Cardiac fibroblast (primary cell): ENCODE measurements at regions not wholly inside any gene's neighbourhood (a gene's known extent, or its start where the extent isn't known, plus 50 kb on each side); places are given as distances from the start of the nearest gene placed in this dataset.

Experiments
- DNase-seq, 2 donors: peaks; one replicate each; pipeline versions ENCODE4 v3.0.0 to v3.0.0-alpha.2; 2010; ENCODE audit warnings: low read depth in 2 of 2
- H3K4me3 ChIP-seq, 2 donors: replicated peaks in 1 of 2; 1 replicate in 1 of 2; 2 replicates in 1 of 2; pipeline ENCODE4 v1.5.1; 2011; ENCODE audit warnings: low read depth in 2 of 2, low read length in 2 of 2, mild to moderate bottlenecking in 2 of 2, moderate library complexity in 1 of 2
- CTCF ChIP-seq: IDR thresholded peaks from one replicate; pipeline ENCODE4 v1.5.1; 2011; ENCODE audit warnings: low read depth, mild to moderate bottlenecking, low read length, inconsistent platforms

DNA sequence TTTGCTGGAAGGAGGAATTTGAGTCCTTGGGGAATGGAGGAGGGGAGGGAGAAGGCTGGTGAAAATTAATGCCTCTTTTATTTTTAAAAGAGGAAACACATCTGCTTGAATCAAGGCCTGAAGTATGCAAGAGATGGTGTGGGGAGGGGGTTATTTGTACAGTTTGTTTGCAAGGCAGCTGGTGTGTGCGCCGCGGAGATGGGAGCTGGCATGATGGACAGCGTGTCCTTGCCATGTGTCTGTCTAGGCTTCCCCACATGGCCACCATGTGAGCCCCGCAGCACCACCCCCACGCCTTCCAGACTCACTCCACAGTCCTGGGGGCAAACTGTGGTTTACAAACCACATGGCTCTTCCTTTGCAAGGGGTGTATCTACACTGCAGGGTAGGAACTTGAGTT lies 154.8 kb upstream of the APCDD1 start:
- no peak for TF ChIP-seq CTCF
- H3K4me3 ChIP-seq = no peak overlapping the region
- DNase-seq = no peak

DNA sequence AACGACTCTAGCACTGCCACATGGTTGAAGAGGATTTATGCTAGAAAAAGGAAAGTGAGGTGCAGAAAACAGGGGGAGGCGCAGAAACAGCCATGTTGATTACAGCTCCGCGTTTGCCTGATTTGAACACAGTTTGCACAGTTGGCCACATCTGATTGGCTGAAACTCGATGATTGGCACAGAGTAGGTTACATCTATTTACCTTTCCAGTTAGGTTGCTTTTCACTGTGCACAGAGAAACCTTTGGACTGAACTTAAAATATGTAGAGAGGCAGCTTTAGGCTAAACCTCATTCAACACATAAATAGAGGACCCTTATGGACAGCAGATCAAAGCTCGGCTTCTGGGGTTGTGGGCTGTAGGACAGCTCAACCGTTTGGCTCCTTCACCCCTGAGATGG lies 153.7 kb upstream of the APCDD1 start:
- DNase-seq = no peak
- no peak for TF ChIP-seq CTCF
- no peak overlapping the region for H3K4me3 ChIP-seq

DNA sequence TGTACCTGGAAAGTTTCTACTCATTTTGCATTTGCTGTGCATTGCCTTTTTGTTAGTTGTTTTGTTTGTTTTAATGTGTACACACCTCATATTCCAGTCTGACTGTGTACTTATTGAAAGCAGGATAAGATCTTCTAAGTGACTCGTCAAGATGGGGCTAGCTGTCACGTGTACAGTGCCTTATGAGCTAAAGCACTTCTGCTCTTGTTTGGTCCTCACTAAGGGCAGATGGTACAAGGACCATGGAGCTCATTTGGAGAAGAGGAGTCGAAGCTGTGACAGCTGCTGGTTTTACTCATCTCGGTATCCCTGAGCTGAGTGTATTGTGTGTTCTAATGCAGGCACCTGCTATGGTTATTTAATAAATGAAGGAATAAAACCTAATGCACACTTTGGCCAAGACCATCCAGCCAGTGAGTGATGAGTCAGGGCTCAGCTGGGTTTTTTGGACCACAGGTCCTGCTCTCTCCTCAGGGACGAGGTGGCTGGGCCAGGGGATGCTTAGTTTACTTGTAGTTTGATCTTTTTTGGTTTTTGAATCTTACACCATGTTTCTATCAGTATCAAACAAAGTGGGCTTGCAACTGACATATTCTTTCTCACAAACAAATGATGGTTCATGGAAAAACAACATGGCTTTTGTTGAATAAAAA lies 152.5 kb upstream of the APCDD1 start:
- no peak for TF ChIP-seq CTCF
- no peak overlapping the region for H3K4me3 ChIP-seq
- no peak for DNase-seq

- H3K4me3 ChIP-seq = no peak overlapping the region
- no peak for TF ChIP-seq CTCF
- no peak for DNase-seq
These were observed 151.3 kb upstream of the APCDD1 start for GRCh38 chr18:10303171-10303570.

DNA sequence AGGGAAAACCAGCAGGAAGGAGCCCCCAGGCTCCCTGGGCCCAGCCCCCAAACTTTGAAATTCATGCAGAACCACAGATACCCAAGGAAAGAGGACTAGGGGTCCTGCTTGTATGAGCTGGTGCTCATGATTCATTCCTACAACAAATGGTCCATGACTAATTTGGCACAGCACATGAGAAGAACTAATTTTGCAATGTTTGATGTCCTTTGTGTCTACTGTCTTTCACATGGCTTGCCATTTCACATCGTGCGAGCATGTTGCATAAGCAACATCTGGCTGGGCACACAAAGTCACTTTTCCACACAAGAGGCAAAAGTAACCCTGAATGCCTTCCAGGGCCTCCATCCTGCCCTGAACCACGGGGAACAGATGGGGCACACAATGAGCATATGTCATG lies 149.6 kb upstream of the APCDD1 start:
- no peak overlapping the region for H3K4me3 ChIP-seq
- no peak for TF ChIP-seq CTCF
- peak; percentile 71 to 88 for DNase-seq

DNA sequence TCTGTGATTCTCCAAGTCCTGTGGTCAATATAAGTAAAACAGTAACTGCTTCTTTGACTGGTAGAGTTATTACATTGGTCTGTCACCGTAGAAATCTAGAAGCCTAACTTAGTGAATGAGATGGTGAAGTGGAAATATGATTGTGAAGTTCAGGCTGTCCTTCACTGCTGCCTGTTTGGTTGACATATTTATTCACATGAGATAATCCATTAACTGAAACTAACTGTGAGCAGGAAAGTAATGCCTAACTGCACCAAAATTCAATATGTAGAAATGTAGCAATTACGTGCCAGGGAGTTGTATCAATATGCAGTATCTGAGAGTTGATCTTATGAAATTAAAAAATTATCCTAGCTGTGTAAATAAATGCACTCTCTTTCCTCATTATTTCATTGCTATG lies 147.7 kb upstream of the APCDD1 start:
- no peak for DNase-seq
- H3K4me3 ChIP-seq = no peak overlapping the region
- no peak for TF ChIP-seq CTCF

GRCh38 chr18:10308154-10308553 lies 146.3 kb upstream of the APCDD1 start:
- DNase-seq = no peak
- TF ChIP-seq CTCF = no peak

More at GRCh38 chr18:10308154-10308553, 146.3 kb upstream of the APCDD1 start:
- no peak overlapping the region for H3K4me3 ChIP-seq
